Smooth muscle cell (in vitro differentiated cells): ENCODE measurements at regions not wholly inside any gene's neighbourhood (a gene's known extent, or its start where the extent isn't known, plus 50 kb on each side); places are given as distances from the start of the nearest gene placed in this dataset.

Source experiments
- DNase-seq: peaks from one replicate; lab custom pipeline; 2025; ENCODE audit not compliant: unreplicated experiment; lab: John Stamatoyannopoulos, UW
- H2AFZ ChIP-seq: fragments of 200-600 bp; sonication (generic); 2 replicates; pipeline ENCODE4 v1.6.0; 2016; ENCODE audit warnings: antibody characterized with exemption, low read depth, mild to moderate bottlenecking
- H3F3A ChIP-seq: fragments of 200-600 bp; sonication (generic); 2 replicates; pipeline ENCODE4 v1.6.0; 2017; ENCODE audit warnings: antibody characterized with exemption, low read depth
- H3K27ac ChIP-seq: fragments of 200-600 bp; sonication (generic); 2 replicates; pipeline ENCODE4 v1.5.1; 2016; ENCODE audit warnings: low read depth, mild to moderate bottlenecking
- H3K27me3 ChIP-seq: fragments of 200-600 bp; sonication (generic); 2 replicates; pipeline ENCODE4 v1.6.1; 2016; ENCODE audit warnings: low read depth, mild to moderate bottlenecking
- H3K36me3 ChIP-seq: fragments of 200-600 bp; sonication (generic); 2 replicates; pipeline ENCODE4 v1.5.1; 2016; ENCODE audit warnings: low read depth
- H3K4me1 ChIP-seq: fragments of 200-600 bp; sonication (generic); 2 replicates; pipeline ENCODE4 v1.5.1; 2016; ENCODE audit warnings: low read depth
- H3K4me2 ChIP-seq: fragments of 200-600 bp; sonication (generic); 2 replicates; pipeline ENCODE4 v1.6.0; 2016; ENCODE audit warnings: mild to moderate bottlenecking
- H3K4me3 ChIP-seq: fragments of 200-600 bp; sonication (generic); 2 replicates; pipeline ENCODE4 v1.5.1; 2016; ENCODE audit warnings: mild to moderate bottlenecking
- H3K79me2 ChIP-seq: fragments of 200-600 bp; sonication (generic); 2 replicates; pipeline ENCODE4 v1.6.0; 2016; ENCODE audit warnings: low read depth, mild to moderate bottlenecking
- H3K9ac ChIP-seq: fragments of 200-600 bp; sonication (generic); 2 replicates; pipeline ENCODE4 v1.6.0; 2016; ENCODE audit warnings: low read depth
- H3K9me3 ChIP-seq: fragments of 200-600 bp; sonication (generic); replicated peaks from 2 replicates; pipeline ENCODE4 v1.5.1; 2016; ENCODE audit warnings: low read depth
- H4K20me1 ChIP-seq: fragments of 200-600 bp; sonication (generic); 2 replicates; pipeline ENCODE4 v1.6.0; 2016; ENCODE audit warnings: low read depth
- CTCF ChIP-seq: fragments of 200-600 bp; sonication (generic); IDR thresholded peaks from 2 replicates; pipeline ENCODE4 v1.5.1; 2017; ENCODE audit warnings: borderline replicate concordance, mild to moderate bottlenecking, antibody characterized with exemption; ENCODE audit not compliant: insufficient read depth, poor library complexity, severe bottlenecking
- WGBS: methylation state at CpG from one replicate; pipeline ENCODE4 v1.1.7; 2016; ENCODE audit warnings: low lambda C conversion rate; 5-methylcytosine and 5-hydroxymethylcytosine counted together

GRCh38 chr20:4437131-4437530, 188.0 kb upstream of the ADRA1D start:
- Histone ChIP-seq H3F3A (no peaks in the 10 kb centered on the region), H3K27ac (no peak overlapping the region), H3K27me3 (no peaks in the 10 kb centered on the region), H3K9ac (no peak overlapping the region), H3K4me2 (no peak overlapping the region), H3K9me3 (no peaks in the 10 kb centered on the region), H4K20me1 (no peaks in the 10 kb centered on the region), H2AFZ (no peak overlapping the region), H3K79me2 (no peaks in the 10 kb centered on the region), H3K36me3 (no peaks in the 10 kb centered on the region), H3K4me1 (no peaks in the 10 kb centered on the region), H3K4me3 (no peak overlapping the region)
- DNase-seq: no peak
- TF ChIP-seq CTCF: no peak
- WGBS: 74% methylated on average over 1 of the region's 1 CpG

- Histone ChIP-seq H3F3A (no peaks in the 10 kb centered on the region), H3K9ac (no peak overlapping the region), H3K27ac (no peak overlapping the region), H3K79me2 (no peaks in the 10 kb centered on the region), H4K20me1 (no peaks in the 10 kb centered on the region), H3K4me2 (no peak overlapping the region), H3K4me1 (no peaks in the 10 kb centered on the region), H3K27me3 (peaks cover 3% of the 10 kb centered on the region), H2AFZ (no peak overlapping the region), H3K36me3 (no peaks in the 10 kb centered on the region), H3K9me3 (no peaks in the 10 kb centered on the region), H3K4me3 (no peak overlapping the region)
- 90% methylated on average over 6 of the region's 6 CpGs for WGBS
- TF ChIP-seq CTCF: no peak
- DNase-seq: no peak
These were observed 186.8 kb upstream of the ADRA1D start for GRCh38 chr20:4435671-4436455.

GRCh38 chr20:4435225-4435624, 186.1 kb upstream of the ADRA1D start:
- no peaks in the 10 kb centered on the region for H3K36me3 ChIP-seq
- no peak overlapping the region for H3K9ac ChIP-seq
- no peaks in the 10 kb centered on the region for H3K4me1 ChIP-seq
- H3K27ac ChIP-seq: no peak overlapping the region
- H2AFZ ChIP-seq: no peak overlapping the region
- no peaks in the 10 kb centered on the region for H4K20me1 ChIP-seq
- no peaks in the 10 kb centered on the region for H3K79me2 ChIP-seq
- no peak for TF ChIP-seq CTCF
- peaks cover 3% of the 10 kb centered on the region for H3K27me3 ChIP-seq
- no peak overlapping the region for H3K4me3 ChIP-seq
- H3F3A ChIP-seq: no peaks in the 10 kb centered on the region
- no peak overlapping the region for H3K4me2 ChIP-seq
- no peak for DNase-seq
- WGBS: 92% methylated on average over 1 of the region's 1 CpG
- no peaks in the 10 kb centered on the region for H3K9me3 ChIP-seq

- no peaks in the 10 kb centered on the region for H3K4me1 ChIP-seq
- H3K79me2 ChIP-seq: no peaks in the 10 kb centered on the region
- no peak for DNase-seq
- H3F3A ChIP-seq: no peaks in the 10 kb centered on the region
- H3K4me2 ChIP-seq: no peak overlapping the region
- 92% methylated on average over 4 of the region's 4 CpGs for WGBS
- no peaks in the 10 kb centered on the region for H3K9me3 ChIP-seq
- no peak overlapping the region for H3K9ac ChIP-seq
- H4K20me1 ChIP-seq: no peaks in the 10 kb centered on the region
- H3K4me3 ChIP-seq: no peak overlapping the region
- no peak overlapping the region for H3K27ac ChIP-seq
- peaks cover 3% of the 10 kb centered on the region for H3K27me3 ChIP-seq
- H3K36me3 ChIP-seq: no peaks in the 10 kb centered on the region
- no peak overlapping the region for H2AFZ ChIP-seq
- TF ChIP-seq CTCF: no peak
These were observed 185.6 kb upstream of the ADRA1D start for GRCh38 chr20:4434681-4435080.
